Kasumi-1 (cell line): ENCODE measurements at regions not wholly inside any gene's neighbourhood (a gene's known extent, or its start where the extent isn't known, plus 50 kb on each side); places are given as distances from the start of the nearest gene placed in this dataset.
A peak's percentile ranks its signal among the peaks of the same experiment; 100 is the strongest.

ENCODE experiments used
- DNase-seq, 2 experiments: peaks; one replicate each; lab custom pipeline; 2025; lab: John Stamatoyannopoulos, UW

GRCh38 chr12:132407992-132408391, 78.6 kb upstream of the GALNT9 start:
- DNase-seq, result no peak

GRCh38 chr12:132407451-132407961, 78.1 kb upstream of the GALNT9 start:
- DNase-seq, result no peak

GRCh38 chr12:132406493-132407450, 77.4 kb upstream of the GALNT9 start:
- no peak for DNase-seq

GRCh38 chr12:132405742-132406251, 76.4 kb upstream of the GALNT9 start:
- no peak for DNase-seq

- peak; percentile 34 to 35 for DNase-seq
Measured at GRCh38 chr12:132404951-132405741, 75.8 kb upstream of the GALNT9 start.

- DNase-seq, result no peak
Measured at GRCh38 chr12:132404435-132404855, 75.1 kb upstream of the GALNT9 start.

GRCh38 chr12:132403636-132404434, 74.4 kb upstream of the GALNT9 start:
- no peak for DNase-seq

GRCh38 chr12:132402831-132403416, 73.5 kb upstream of the GALNT9 start:
- no peak for DNase-seq

- DNase-seq, result no peak
Measured at GRCh38 chr12:132401982-132402381, 72.6 kb upstream of the GALNT9 start.

- DNase-seq, result no peak
Measured at GRCh38 chr12:132400011-132400641, 70.7 kb upstream of the GALNT9 start.

- no peak for DNase-seq
Measured at GRCh38 chr12:132399092-132400010, 70.0 kb upstream of the GALNT9 start.

GRCh38 chr12:132398386-132398991, 69.1 kb upstream of the GALNT9 start:
- no peak for DNase-seq

- DNase-seq, result no peak
Measured at GRCh38 chr12:132397934-132398385, 68.6 kb upstream of the GALNT9 start.

GRCh38 chr12:132397152-132397933, 68.0 kb upstream of the GALNT9 start:
- DNase-seq, result no peak

- no peak for DNase-seq
Measured at GRCh38 chr12:132396657-132397056, 67.3 kb upstream of the GALNT9 start.

- DNase-seq, result no peak
Measured at GRCh38 chr12:132395908-132396305, 66.5 kb upstream of the GALNT9 start.

GRCh38 chr12:132395192-132395907, 66.0 kb upstream of the GALNT9 start:
- DNase-seq, result no peak
